Osteoblast (primary cell): ENCODE measurements at regions not wholly inside any gene's neighbourhood (a gene's known extent, or its start where the extent isn't known, plus 50 kb on each side); places are given as distances from the start of the nearest gene placed in this dataset.

Source experiments
- DNase-seq: peaks from one replicate; pipeline ENCODE4 v3.0.0; 2011; ENCODE audit warnings: low spot score, mixed read lengths; ENCODE audit not compliant: insufficient read length; ENCODE audit errors: missing footprints
- H2AFZ ChIP-seq: 2 replicates; pipeline ENCODE4 v1.6.0; 2011; ENCODE audit warnings: mild to moderate bottlenecking, low read length
- H3K27ac ChIP-seq: 2 replicates; pipeline ENCODE4 v1.5.1; 2011; ENCODE audit warnings: mild to moderate bottlenecking, low read depth, low read length, moderate library complexity
- H3K27me3 ChIP-seq: 2 replicates; pipeline ENCODE4 v1.6.0; 2012; ENCODE audit warnings: mild to moderate bottlenecking, control low read depth, inconsistent platforms, low read length, moderate library complexity; ENCODE audit not compliant: insufficient read depth
- H3K36me3 ChIP-seq: 2 replicates; pipeline ENCODE4 v1.5.1; 2011; ENCODE audit warnings: mild to moderate bottlenecking, low read length, control low read depth, moderate library complexity; ENCODE audit not compliant: insufficient read depth
- H3K4me1 ChIP-seq: 2 replicates; pipeline ENCODE4 v1.5.1; 2011; ENCODE audit warnings: mild to moderate bottlenecking, low read length, control low read depth, moderate library complexity; ENCODE audit not compliant: insufficient read depth
- H3K4me2 ChIP-seq: 2 replicates; pipeline ENCODE4 v1.6.0; 2011; ENCODE audit warnings: mild to moderate bottlenecking, low read length; ENCODE audit not compliant: insufficient read depth
- H3K4me3 ChIP-seq: fragments of 200-600 bp; sonication (generic); 3 replicates; pipeline ENCODE4 v1.5.1; 2012; ENCODE audit warnings: mild to moderate bottlenecking, low read length, inconsistent platforms; ENCODE audit not compliant: insufficient read depth
- H3K79me2 ChIP-seq: 2 replicates; pipeline ENCODE4 v1.6.0; 2012; ENCODE audit warnings: mild to moderate bottlenecking, low read length, control low read depth, inconsistent platforms; ENCODE audit not compliant: insufficient read depth
- H3K9me3 ChIP-seq: 2 replicates; pipeline ENCODE4 v1.5.1; 2011; ENCODE audit warnings: low read depth, low read length, control low read depth
- H4K20me1 ChIP-seq: 2 replicates; pipeline ENCODE4 v1.6.0; 2012; ENCODE audit warnings: mild to moderate bottlenecking, low read length, control low read depth; ENCODE audit not compliant: insufficient read depth
- TF ChIP-seq, protein P1 (sequence below): IDR thresholded peaks from 2 replicates; pipeline ENCODE4 v1.5.1; 2011; ENCODE audit warnings: mild to moderate bottlenecking, low read depth, low read length, moderate library complexity; ENCODE audit errors: extremely low read depth

DNA sequence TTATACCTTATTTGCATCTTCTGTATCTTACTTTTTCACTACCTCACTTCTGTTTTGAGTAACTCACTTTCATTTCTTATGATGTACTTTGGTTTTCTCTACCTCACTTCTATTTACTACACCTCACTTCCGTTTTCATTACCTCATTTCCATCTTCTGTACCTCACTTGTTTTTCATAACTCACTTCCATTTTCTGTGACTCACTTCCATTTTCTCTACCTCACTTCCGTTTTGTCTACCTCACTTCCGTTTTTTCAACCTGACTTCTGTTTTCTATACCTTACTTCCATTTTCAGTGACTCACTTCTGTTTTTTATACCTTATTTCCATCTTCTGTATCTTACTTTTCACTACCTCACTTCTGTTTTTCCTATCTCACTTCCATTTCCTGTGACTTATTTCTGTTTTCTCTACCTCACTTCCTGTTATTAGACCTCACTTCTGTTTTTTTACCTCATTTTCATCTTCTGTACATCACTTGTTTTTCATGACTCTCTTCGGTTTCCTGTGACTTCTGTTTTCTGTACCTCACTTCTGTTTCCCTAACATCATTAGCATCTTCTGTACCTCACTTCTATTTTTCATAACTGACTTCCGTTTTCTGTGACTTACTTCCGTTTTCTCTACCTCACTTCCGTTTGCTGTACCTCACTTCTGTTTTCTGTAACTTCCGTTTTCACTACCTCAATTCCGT, 493.1 kb upstream of the AKR1E2 start:
- H4K20me1 ChIP-seq: no peaks in the 10 kb centered on the region
- no peak overlapping the region for H3K4me3 ChIP-seq
- H3K36me3 ChIP-seq: no peaks in the 10 kb centered on the region
- no peak overlapping the region for H3K4me2 ChIP-seq
- peaks cover 2% of the 10 kb centered on the region for H3K4me1 ChIP-seq
- H3K9me3 ChIP-seq: no peaks in the 10 kb centered on the region
- no peak for DNase-seq
- no peaks in the 10 kb centered on the region for H3K79me2 ChIP-seq
- TF ChIP-seq, protein P1, sequence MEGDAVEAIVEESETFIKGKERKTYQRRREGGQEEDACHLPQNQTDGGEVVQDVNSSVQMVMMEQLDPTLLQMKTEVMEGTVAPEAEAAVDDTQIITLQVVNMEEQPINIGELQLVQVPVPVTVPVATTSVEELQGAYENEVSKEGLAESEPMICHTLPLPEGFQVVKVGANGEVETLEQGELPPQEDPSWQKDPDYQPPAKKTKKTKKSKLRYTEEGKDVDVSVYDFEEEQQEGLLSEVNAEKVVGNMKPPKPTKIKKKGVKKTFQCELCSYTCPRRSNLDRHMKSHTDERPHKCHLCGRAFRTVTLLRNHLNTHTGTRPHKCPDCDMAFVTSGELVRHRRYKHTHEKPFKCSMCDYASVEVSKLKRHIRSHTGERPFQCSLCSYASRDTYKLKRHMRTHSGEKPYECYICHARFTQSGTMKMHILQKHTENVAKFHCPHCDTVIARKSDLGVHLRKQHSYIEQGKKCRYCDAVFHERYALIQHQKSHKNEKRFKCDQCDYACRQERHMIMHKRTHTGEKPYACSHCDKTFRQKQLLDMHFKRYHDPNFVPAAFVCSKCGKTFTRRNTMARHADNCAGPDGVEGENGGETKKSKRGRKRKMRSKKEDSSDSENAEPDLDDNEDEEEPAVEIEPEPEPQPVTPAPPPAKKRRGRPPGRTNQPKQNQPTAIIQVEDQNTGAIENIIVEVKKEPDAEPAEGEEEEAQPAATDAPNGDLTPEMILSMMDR: no peak
- no peak overlapping the region for H3K27ac ChIP-seq
- H3K27me3 ChIP-seq: no peaks in the 10 kb centered on the region
- no peak overlapping the region for H2AFZ ChIP-seq

DNA sequence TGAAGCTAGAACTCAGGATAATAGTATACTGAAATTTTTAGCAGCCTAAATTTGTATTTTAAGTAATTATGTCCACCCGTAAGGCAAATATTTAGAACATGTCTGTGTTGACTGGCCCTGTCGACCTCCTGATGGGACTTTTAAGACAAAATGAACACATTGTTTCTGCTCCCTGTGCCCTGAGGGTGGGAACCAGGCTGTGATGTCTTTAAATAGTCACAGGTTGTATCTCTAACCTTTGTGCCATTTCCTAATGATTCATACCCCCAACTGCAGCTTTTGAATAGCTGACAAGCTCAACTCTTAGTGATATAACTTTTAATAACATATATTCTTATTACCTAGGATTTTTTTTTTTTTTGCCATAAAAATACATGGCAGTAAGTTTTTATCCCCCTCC, 494.9 kb upstream of the AKR1E2 start:
- Histone ChIP-seq H2AFZ (no peak overlapping the region), H3K79me2 (no peaks in the 10 kb centered on the region), H3K9me3 (no peaks in the 10 kb centered on the region), H3K4me2 (no peak overlapping the region), H3K4me3 (no peak overlapping the region), H3K27ac (no peak overlapping the region), H3K36me3 (no peaks in the 10 kb centered on the region), H3K4me1 (peaks cover 2% of the 10 kb centered on the region), H3K27me3 (no peaks in the 10 kb centered on the region), H4K20me1 (no peaks in the 10 kb centered on the region)
- DNase-seq: no peak
- TF ChIP-seq, protein P1: no peak

DNA sequence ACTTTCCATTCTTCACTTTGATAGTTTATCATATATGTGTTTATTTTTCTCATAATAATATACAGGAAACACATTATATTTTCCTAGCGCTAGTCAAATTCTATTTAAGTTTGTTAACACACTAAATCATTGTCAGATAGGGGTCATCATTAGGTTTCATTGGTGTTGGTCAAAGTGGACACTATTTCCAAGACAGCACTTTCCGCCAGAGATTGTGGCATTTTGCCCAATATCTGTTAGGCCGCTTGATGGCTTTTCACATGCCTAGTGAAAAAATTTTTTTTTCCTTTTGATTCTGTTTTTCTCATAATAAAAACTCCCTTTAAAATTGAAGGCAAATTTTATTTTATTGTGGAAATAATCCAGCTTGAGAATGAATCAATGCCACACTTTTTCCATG, 495.4 kb upstream of the AKR1E2 start:
- Histone ChIP-seq H3K4me1 (peaks cover 2% of the 10 kb centered on the region), H2AFZ (no peak overlapping the region), H4K20me1 (no peaks in the 10 kb centered on the region), H3K4me2 (no peak overlapping the region), H3K27me3 (no peaks in the 10 kb centered on the region), H3K4me3 (no peak overlapping the region), H3K36me3 (no peaks in the 10 kb centered on the region), H3K9me3 (no peaks in the 10 kb centered on the region), H3K79me2 (no peaks in the 10 kb centered on the region), H3K27ac (no peak overlapping the region)
- TF ChIP-seq, protein P1: no peak
- DNase-seq: no peak

DNA sequence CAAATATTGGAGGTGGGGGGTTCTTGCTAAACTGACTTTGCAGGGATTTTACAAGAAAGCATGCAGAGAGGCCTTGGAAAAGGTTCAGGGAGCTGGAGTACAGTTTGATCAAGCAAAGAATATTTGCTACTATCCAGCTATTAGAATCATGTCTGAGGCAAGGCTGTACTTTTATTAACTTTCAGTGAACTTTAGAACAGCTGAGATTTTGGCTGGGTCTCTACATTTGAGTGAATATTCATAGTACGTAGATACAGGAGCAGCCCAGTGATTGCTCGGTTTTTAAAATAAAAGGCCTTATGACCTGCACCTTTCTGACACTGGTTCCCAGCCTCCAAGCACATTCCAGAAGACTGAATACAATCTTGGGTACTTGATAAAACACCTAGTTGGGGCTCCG, 496.8 kb upstream of the AKR1E2 start:
- Histone ChIP-seq H3K36me3 (no peaks in the 10 kb centered on the region), H2AFZ (no peak overlapping the region), H3K4me1 (no peaks in the 10 kb centered on the region), H3K9me3 (no peaks in the 10 kb centered on the region), H3K4me3 (no peak overlapping the region), H3K27ac (no peak overlapping the region), H3K79me2 (no peaks in the 10 kb centered on the region), H3K27me3 (no peaks in the 10 kb centered on the region), H4K20me1 (no peaks in the 10 kb centered on the region), H3K4me2 (no peak overlapping the region)
- no peak for DNase-seq
- TF ChIP-seq, protein P1: no peak
